ENCODE measurements at regions not wholly inside any gene's neighbourhood (a gene's known extent, or its start where the extent isn't known, plus 50 kb on each side); places are given as distances from the start of the nearest gene placed in this dataset.

GRCh38 chr6:134844120-134844519, 105.8 kb downstream of the ALDH8A1 start:
- no peak for DNase-seq
- TF ChIP-seq, protein P1, sequence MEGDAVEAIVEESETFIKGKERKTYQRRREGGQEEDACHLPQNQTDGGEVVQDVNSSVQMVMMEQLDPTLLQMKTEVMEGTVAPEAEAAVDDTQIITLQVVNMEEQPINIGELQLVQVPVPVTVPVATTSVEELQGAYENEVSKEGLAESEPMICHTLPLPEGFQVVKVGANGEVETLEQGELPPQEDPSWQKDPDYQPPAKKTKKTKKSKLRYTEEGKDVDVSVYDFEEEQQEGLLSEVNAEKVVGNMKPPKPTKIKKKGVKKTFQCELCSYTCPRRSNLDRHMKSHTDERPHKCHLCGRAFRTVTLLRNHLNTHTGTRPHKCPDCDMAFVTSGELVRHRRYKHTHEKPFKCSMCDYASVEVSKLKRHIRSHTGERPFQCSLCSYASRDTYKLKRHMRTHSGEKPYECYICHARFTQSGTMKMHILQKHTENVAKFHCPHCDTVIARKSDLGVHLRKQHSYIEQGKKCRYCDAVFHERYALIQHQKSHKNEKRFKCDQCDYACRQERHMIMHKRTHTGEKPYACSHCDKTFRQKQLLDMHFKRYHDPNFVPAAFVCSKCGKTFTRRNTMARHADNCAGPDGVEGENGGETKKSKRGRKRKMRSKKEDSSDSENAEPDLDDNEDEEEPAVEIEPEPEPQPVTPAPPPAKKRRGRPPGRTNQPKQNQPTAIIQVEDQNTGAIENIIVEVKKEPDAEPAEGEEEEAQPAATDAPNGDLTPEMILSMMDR (IDR thresholded peaks at IDR 0.05), result no peak
- Mint-ChIP-seq H3K9me3 (no peaks in the 10 kb centered on the region), H3K4me3 (no peak overlapping the region), H3K36me3 (ENCODE audit: low read depth) (no peaks in the 10 kb centered on the region), H3K27me3 (ENCODE audit: low read depth, poor library complexity) (peaks cover 16% of the 10 kb centered on the region), H3K4me1 (no peaks in the 10 kb centered on the region), H3K27ac (no peak overlapping the region)

- H3K27me3 Mint-ChIP-seq (ENCODE audit: low read depth, poor library complexity), result peaks cover 17% of the 10 kb centered on the region
- H3K4me3 Mint-ChIP-seq, result no peak overlapping the region
- no peaks in the 10 kb centered on the region for H3K9me3 Mint-ChIP-seq
- TF ChIP-seq, protein P1 (IDR thresholded peaks at IDR 0.05), result no peak
- H3K27ac Mint-ChIP-seq, result no peak overlapping the region
- no peak for DNase-seq
- peaks cover 11% of the 10 kb centered on the region for H3K4me1 Mint-ChIP-seq
- H3K36me3 Mint-ChIP-seq (ENCODE audit: low read depth), result no peaks in the 10 kb centered on the region
These were observed 109.6 kb downstream of the ALDH8A1 start for GRCh38 chr6:134840086-134840867.

GRCh38 chr6:134835993-134836392, 113.9 kb downstream of the ALDH8A1 start:
- peaks cover 6% of the 10 kb centered on the region for H3K27me3 Mint-ChIP-seq (ENCODE audit: low read depth, poor library complexity)
- no peak overlapping the region for H3K4me3 Mint-ChIP-seq
- H3K4me1 Mint-ChIP-seq, result peaks cover 16% of the 10 kb centered on the region
- DNase-seq, result no peak
- no peak overlapping the region for H3K27ac Mint-ChIP-seq
- H3K36me3 Mint-ChIP-seq (ENCODE audit: low read depth), result no peaks in the 10 kb centered on the region
- H3K9me3 Mint-ChIP-seq, result no peaks in the 10 kb centered on the region
- TF ChIP-seq, protein P1 (IDR thresholded peaks at IDR 0.05), result no peak

GRCh38 chr6:134830940-134831339, 119.0 kb downstream of the ALDH8A1 start:
- Mint-ChIP-seq H3K4me1 (peaks cover 7% of the 10 kb centered on the region), H3K9me3 (peaks cover 9% of the 10 kb centered on the region), H3K27ac (no peak overlapping the region), H3K36me3 (ENCODE audit: low read depth) (no peaks in the 10 kb centered on the region), H3K27me3 (ENCODE audit: low read depth, poor library complexity) (no peaks in the 10 kb centered on the region), H3K4me3 (no peak overlapping the region)
- no peak for DNase-seq
- TF ChIP-seq, protein P1 (IDR thresholded peaks at IDR 0.05), result no peak

- peaks cover 2% of the 10 kb centered on the region for H3K27me3 Mint-ChIP-seq (ENCODE audit: low read depth, poor library complexity)
- H3K4me1 Mint-ChIP-seq, result peaks cover 4% of the 10 kb centered on the region
- H3K4me3 Mint-ChIP-seq, result no peak overlapping the region
- no peak overlapping the region for H3K27ac Mint-ChIP-seq
- TF ChIP-seq, protein P1 (IDR thresholded peaks at IDR 0.05), result no peak
- DNase-seq, result no peak
- peaks cover 13% of the 10 kb centered on the region for H3K9me3 Mint-ChIP-seq
- no peaks in the 10 kb centered on the region for H3K36me3 Mint-ChIP-seq (ENCODE audit: low read depth)
These were observed 119.7 kb downstream of the ALDH8A1 start for GRCh38 chr6:134830194-134830593.

- Mint-ChIP-seq H3K27me3 (ENCODE audit: low read depth, poor library complexity) (peaks cover 8% of the 10 kb centered on the region), H3K27ac (no peak overlapping the region), H3K4me3 (no peak overlapping the region), H3K4me1 (no peaks in the 10 kb centered on the region), H3K9me3 (peaks cover 23% of the 10 kb centered on the region), H3K36me3 (ENCODE audit: low read depth) (no peaks in the 10 kb centered on the region)
- TF ChIP-seq, protein P1 (IDR thresholded peaks at IDR 0.05), result no peak
- DNase-seq, result no peak
These were observed 121.3 kb downstream of the ALDH8A1 start for GRCh38 chr6:134828641-134829040.
